ENCODE measurements at regions not wholly inside any gene's neighbourhood (a gene's known extent, or its start where the extent isn't known, plus 50 kb on each side); places are given as distances from the start of the nearest gene placed in this dataset.

DNA sequence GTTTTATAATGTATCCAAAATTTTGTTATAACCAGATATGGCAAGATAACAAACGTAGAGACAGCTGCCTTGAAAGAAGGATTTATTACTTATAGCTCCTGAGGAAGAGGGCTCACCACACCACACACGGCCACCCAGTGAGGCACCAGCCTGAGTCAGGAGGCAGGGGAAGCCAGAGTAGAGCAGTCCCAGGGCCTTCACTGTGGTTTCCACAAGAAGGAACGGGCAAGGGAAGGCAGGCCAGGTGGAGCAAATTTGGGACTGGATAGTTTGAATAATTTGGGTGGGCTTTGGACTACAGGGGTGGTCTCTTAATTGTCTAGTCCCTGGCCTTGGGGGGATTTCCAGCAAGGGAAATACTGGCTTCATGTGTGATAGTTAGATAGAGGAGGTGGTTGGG, 72.5 kb downstream of the RRAGC start:
- H3K36me3 ChIP-seq, result no peaks in the 10 kb centered on the region
- no peak overlapping the region for H3K4me3 ChIP-seq
- TF ChIP-seq, protein P1, sequence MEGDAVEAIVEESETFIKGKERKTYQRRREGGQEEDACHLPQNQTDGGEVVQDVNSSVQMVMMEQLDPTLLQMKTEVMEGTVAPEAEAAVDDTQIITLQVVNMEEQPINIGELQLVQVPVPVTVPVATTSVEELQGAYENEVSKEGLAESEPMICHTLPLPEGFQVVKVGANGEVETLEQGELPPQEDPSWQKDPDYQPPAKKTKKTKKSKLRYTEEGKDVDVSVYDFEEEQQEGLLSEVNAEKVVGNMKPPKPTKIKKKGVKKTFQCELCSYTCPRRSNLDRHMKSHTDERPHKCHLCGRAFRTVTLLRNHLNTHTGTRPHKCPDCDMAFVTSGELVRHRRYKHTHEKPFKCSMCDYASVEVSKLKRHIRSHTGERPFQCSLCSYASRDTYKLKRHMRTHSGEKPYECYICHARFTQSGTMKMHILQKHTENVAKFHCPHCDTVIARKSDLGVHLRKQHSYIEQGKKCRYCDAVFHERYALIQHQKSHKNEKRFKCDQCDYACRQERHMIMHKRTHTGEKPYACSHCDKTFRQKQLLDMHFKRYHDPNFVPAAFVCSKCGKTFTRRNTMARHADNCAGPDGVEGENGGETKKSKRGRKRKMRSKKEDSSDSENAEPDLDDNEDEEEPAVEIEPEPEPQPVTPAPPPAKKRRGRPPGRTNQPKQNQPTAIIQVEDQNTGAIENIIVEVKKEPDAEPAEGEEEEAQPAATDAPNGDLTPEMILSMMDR (IDR thresholded peaks at IDR 0.05; ENCODE audit: low read depth, low read length), result no peak
- no peaks in the 10 kb centered on the region for H3K4me1 ChIP-seq (ENCODE audit: low read depth)
- no peak for DNase-seq (ENCODE audit: low read depth in 1 of 2, low spot score in 1 of 2)
- no peaks in the 10 kb centered on the region for H3K9me3 ChIP-seq (ENCODE audit: low read depth)
- no peak overlapping the region for H3K27ac ChIP-seq
- no peaks in the 10 kb centered on the region for H3K27me3 ChIP-seq

DNA sequence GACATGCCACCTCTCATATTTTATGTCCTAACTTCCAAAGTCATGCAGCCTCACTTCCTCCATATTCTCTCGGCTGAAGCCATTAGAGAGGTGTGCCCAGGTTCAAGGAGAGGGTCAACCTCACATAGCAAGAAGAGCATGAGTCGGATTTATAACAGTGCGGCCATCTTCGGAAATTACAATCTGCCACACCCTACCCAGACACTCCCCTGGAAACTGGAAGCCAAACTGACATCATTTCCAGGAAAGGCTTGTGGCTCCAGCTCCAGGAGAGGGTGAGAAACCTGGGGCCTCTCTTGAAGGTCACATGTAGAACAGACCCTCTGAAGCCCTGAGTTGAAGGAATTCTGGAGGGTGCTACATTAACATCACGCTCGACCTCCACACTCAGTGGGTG, 73.5 kb downstream of the RRAGC start:
- Histone ChIP-seq H3K4me3 (no peak overlapping the region), H3K27ac (no peak overlapping the region), H3K9me3 (ENCODE audit: low read depth) (no peaks in the 10 kb centered on the region), H3K36me3 (no peaks in the 10 kb centered on the region), H3K27me3 (no peaks in the 10 kb centered on the region), H3K4me1 (ENCODE audit: low read depth) (no peaks in the 10 kb centered on the region)
- TF ChIP-seq, protein P1 (IDR thresholded peaks at IDR 0.05; ENCODE audit: low read depth, low read length), result no peak
- no peak for DNase-seq (ENCODE audit: low read depth in 1 of 2, low spot score in 1 of 2)

DNA sequence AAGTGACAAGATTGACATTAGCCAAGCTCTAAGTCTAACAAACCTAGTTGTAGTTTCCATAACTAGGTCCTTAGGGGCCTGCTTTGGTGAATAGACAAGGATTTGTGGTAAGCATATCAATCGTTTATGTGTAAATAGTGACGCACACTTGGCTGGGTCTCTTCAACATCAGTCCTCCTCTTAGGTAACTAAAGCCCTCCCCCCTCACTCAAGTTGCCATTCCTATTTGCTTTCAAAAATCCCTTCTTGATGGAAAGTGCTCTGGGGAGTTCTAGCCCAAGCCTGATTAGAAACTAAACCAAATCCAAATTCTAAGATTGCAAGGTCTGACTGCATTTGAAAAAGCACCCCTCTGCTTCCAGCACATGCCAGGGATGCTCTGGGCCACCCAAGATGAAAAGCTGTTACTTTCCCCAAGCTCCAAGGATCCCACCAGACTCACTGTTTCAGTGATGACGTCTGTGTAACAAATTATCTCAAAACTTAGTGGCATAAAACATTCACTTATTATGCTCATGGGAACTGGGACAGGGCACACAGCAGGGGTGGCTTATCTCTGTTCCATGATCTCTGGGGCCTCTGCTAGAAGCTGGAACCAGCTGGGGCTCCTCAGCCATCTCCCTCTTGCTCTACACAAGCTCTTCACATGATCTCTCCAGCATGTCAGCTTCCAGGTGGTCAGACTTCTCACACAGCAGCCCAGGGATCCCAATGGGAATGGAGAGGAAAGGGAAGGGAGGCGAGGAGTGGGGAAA, 74.1 kb downstream of the RRAGC start:
- no peak overlapping the region for H3K27ac ChIP-seq
- H3K36me3 ChIP-seq, result no peaks in the 10 kb centered on the region
- H3K4me3 ChIP-seq, result no peak overlapping the region
- H3K4me1 ChIP-seq (ENCODE audit: low read depth), result no peaks in the 10 kb centered on the region
- H3K27me3 ChIP-seq, result no peaks in the 10 kb centered on the region
- TF ChIP-seq, protein P1 (IDR thresholded peaks at IDR 0.05; ENCODE audit: low read depth, low read length), result no peak
- no peak for DNase-seq (ENCODE audit: low read depth in 1 of 2, low spot score in 1 of 2)
- H3K9me3 ChIP-seq (ENCODE audit: low read depth), result no peaks in the 10 kb centered on the region

DNA sequence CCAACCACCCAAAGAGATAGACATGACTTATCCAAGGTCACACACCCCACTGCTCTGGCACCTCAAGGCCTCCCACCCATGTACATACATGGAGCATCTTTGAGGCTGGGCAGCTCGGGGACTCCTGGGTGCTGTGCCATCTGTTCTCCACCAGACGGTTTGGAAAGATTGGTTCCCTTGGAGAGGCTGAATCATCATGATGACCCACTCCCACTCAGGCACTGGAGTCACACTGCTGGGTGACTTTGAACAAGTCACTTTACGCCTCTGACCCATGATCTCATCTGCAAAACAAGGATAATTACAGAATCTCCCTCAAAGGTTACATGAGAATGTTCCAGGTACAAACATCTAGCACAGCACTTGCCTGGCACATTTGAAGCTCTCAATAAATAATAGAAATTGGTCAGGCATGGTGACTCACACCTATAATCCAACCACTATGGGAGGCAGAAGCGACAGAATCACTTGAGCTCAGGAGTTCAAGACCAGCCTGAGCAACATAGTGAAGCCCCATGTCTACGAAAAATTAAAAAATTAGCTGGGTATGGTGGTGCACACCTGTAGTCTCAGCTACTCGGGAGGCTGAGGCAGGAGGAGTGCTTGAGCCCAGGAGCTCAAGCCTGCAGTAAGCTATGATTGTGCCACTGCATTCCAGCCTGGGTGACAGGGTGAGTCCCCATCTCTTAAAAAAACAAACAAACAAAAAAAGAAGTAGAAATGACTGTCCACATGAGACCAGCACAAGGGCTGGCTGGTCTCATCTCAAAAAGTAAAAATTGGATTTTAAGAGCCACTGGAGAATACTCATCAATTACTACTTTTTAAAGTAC, 74.9 kb downstream of the RRAGC start:
- Histone ChIP-seq H3K36me3 (no peaks in the 10 kb centered on the region), H3K9me3 (ENCODE audit: low read depth) (no peaks in the 10 kb centered on the region), H3K4me3 (no peak overlapping the region), H3K27me3 (no peaks in the 10 kb centered on the region), H3K4me1 (ENCODE audit: low read depth) (no peaks in the 10 kb centered on the region), H3K27ac (no peak overlapping the region)
- DNase-seq (ENCODE audit: low read depth in 1 of 2, low spot score in 1 of 2), result no peak
- TF ChIP-seq, protein P1 (IDR thresholded peaks at IDR 0.05; ENCODE audit: low read depth, low read length), result no peak

DNA sequence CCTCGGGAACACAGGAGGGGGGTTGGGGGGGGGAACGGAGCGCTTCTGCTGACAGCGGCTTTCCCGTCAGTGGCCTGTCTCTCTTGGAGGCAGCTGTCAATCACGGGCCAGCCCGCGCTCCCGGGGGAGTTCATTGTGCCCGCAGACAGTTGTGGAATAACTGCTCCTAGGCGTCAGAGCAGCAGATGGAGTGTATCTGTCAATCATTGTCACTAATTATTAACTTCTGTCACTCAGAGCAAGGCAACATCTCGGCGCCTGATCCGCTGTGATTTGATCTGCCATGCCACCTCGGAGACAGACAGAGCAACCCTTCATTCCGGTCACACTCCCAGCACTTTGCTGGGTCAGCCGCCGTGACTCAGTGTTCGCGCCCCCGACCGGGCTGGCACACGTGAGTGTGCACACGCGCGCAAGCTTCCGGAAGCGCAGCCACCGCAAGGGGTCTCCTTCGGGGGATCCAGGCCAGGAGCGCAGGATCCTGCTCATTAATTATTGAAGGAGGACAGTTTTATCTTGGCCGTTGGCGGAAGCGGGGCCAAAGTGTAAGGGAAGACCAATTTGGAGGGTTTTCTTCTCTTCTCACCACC, 75.8 kb downstream of the RRAGC start:
- H3K27me3 ChIP-seq, result no peaks in the 10 kb centered on the region
- no peaks in the 10 kb centered on the region for H3K36me3 ChIP-seq
- no peaks in the 10 kb centered on the region for H3K9me3 ChIP-seq (ENCODE audit: low read depth)
- no peaks in the 10 kb centered on the region for H3K4me1 ChIP-seq (ENCODE audit: low read depth)
- no peak overlapping the region for H3K27ac ChIP-seq
- TF ChIP-seq, protein P1 (IDR thresholded peaks at IDR 0.05; ENCODE audit: low read depth, low read length), result no peak
- H3K4me3 ChIP-seq, result no peak overlapping the region
- DNase-seq (ENCODE audit: low read depth in 1 of 2, low spot score in 1 of 2), result peak in 1 of 2 donors; percentile 8

All from cardiac muscle cell (in vitro differentiated cells and primary cell).